Renal cortical epithelial cell (primary cell): ENCODE measurements at regions not wholly inside any gene's neighbourhood (a gene's known extent, or its start where the extent isn't known, plus 50 kb on each side); places are given as distances from the start of the nearest gene placed in this dataset.
"Not testable (repeated sequence)": the region's sequence is repeated elsewhere in the genome, so short reads cannot be mapped to it uniquely, and the experiment has no call there.

Source experiments
- DNase-seq: peaks from one replicate; pipeline ENCODE4 v3.0.0-alpha.2; 2011; ENCODE audit warnings: low read depth

DNA sequence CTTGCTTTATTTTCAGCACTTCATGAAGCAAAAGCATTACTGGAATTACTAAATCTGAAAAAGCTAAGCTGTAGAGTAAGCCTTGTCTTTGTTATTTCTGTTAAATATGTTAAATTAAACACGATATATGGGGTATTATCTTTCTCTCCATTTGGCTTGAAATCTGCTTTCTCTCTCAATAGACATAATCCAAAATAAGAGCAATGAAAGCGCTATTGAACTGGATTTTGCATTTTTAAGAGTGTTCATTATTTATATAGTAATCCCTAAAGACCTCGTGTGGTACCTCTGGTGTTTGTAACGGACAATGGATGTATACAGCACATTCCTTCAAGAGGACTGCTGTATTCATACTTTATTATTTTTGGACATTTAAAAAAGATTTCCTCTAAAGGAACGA lies 91.5 kb upstream of the KCNE2 start:
- DNase-seq, result no peak

DNA sequence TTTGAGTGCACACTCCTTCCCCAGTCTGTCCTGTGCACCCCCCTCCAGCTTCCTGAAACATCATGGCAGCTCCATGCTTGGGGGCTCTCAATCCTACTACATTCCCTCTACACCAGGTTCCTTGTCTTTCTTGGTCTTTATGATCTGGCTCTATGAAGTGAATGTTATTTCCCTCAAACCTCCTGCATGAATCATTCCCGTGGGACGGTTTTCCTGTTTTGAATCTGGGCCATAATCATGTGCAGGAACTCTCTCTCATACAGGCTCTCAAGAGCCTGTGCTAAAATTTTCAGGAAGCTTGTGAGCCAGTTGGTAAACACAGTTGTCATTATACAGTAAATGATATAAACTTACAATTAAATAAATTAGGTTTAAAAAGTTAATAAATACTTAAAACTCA lies 89.8 kb upstream of the KCNE2 start:
- no peak for DNase-seq

DNA sequence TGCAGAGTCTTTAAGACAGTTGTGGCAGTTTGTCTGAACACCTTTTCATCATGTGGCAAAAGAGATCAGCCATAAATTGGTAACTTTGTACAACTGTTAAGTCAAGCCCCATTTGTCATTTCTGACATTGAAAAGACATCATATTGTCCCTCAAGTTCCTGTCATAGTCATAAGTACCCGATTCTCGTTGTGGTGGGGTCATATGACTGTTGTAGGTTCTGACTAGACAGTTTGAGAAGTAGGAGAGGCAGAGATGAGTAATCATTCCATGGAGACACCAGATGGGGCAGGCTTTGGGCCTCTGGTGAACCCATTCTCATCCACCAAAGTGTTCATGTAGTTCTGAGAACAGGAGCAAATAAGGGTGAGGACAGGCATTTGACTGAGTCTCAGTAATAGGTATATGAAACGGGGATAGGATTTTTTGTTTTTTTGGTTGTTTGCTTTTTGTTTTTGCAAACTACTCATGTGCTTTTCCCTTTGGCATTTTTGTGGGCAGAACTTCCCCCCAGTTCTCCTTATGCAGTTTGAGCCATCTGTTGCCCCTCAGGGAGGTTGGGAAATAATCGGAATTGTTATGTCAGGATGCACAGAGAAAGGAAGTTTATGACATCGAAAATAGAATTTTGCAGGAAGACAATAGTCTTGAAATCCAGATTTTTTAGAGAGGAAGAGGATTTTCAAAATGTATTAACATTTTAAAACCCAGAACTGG lies 86.9 kb upstream of the KCNE2 start:
- DNase-seq, result no peak

DNA sequence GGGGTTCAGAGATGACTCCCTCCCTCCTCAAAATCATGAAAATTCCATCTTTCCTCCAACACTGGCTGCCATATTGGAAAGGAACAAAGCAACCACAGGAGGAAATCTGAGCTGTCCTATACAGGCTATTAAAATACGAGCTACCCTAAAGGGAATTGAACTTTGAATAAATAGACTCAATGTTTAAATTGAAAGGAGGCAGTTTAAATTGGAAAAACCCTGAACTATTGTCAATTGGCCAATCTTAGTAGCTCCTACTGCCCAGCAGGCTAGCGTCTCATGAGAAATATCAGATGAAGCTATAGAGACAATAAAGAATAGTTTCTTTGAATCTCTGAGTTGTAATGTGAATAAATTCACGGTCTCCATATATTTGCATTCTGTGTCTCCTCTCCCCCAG lies 85.4 kb upstream of the KCNE2 start:
- no peak for DNase-seq

DNA sequence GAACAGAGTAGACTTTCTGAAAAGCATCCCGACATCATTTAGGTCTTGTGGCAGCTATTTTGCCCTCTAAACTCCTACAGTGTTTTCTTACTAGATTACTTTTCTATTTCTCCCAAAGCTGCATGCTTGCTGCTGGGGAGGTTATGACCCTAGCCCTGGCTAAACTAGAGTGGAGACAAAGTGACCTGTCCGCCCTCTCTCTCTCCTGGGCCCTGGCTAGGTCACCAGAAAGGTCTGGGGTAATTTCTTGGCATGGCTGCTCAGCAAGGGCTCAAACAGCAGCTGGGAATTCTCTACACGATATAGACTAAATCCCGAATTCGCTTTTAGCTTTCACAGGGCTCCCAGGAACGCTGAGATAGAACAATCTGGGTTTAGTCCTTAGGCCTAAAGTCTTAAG lies 84.5 kb upstream of the KCNE2 start:
- DNase-seq, result no peak

DNA sequence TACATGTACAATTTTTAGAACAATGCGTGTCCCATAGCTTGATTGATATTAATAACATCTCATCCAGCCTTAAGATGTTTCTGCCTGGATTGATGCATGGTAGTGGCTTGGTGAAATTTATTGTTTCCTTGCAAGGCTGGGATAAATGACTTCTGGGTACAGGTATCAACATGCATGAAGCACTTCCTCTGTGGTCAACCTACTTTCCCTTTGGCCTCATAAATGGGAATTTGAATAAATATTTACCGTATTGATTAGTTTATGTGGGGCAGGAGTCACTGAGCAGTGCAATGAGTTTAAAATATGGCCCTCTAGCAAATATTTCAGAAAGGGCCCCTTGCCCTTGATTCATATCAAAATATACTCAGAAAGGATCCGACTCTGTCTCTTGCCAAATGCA lies 83.9 kb upstream of the KCNE2 start:
- DNase-seq, result no peak

DNA sequence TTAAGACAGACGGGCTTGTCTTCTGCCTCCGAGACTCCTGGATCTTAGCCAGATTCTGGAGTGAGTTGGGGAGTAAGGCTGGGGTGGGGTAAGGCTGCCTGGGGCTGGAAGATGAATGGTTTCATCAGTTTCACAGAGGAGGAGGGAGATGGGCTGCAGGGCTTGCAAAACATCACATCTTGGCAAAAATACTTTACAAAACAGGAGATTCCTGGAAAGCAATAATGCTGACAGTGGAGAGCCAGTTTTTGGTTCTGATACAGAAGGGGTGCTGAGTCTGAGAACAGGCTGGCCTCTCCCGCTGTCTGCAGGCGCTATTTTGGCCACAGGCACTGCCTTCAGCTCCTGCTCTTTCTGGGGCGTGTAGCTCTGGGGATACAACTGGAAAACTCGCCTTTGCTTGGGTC lies 83.4 kb upstream of the KCNE2 start:
- no peak for DNase-seq

DNA sequence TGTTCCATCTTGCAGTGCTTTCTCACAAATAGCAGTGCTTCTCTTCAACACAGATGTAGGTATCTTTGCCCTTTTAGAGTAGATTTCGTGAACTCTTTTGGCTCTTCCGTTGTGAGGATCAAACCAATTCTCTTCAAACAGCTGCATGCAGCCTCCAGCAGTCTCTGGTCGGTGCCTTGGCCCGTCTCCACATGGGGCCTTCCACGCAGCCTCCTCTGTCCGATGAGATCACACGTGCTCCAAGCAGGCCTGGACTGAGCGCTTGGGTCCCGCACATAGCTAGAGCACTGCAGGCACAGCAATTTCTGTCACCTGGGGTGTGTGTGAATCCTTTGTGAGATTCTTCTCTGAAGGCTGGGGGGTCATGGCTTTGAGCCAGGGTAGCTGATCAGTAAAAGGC lies 82.8 kb upstream of the KCNE2 start:
- no peak for DNase-seq

DNA sequence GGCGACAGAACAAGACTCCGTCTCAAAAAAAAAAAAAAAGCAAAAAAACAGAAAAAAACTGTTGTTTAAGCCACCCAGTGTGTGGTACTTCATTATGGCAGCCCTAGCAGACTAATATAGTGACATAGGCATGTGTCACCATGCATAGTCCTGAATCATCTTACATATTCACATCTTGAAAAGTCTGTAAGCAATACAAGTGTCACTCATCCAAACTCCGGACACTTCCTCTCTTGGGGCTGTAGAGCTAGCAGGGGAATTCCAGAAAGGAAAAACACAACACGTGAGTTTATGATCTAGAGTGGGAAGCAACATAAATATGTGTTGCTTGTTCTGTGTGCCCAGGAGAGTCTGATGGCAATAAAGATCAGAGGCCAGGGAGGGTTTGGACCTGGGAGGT lies 81.6 kb upstream of the KCNE2 start:
- DNase-seq, result no peak

DNA sequence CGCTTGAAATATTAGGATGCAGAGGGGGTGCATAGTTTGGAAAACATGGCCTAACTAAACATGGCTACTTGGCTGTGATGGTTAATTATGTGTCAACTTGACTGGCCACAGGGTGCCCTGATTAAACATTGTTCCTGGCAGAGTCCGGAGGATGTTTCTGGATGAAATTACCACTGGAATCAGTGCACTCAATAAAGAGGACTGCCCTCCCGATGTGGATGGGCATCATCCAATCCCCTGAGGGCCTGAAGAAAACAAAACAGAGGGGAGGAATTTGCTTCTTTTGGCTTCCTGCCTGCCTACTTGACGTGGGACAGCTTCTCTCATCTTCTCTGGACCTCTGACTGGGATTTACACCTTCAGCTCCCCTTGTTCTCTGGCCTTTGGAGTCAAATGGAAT lies 79.1 kb upstream of the KCNE2 start:
- no peak for DNase-seq

DNA sequence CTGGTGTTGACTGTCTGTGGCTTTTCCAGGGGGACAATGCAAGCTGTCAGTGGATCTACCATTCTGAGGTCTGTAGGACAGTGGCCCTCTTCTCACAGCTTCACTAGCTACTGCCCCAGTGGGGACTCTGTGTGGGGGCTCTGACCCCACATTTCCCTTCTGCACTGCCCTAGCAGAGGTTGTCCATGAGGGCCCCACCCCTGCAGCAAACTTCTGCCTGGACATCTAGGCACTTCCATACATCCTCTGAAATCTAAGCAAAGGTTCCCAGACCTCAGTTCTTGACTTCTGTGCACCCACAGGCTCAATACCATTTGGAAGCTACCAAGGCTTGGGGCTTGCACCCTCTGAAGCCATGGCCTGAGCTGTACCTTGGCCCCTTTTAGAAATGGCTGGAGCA lies 75.8 kb upstream of the KCNE2 start:
- DNase-seq, result not testable (repeated sequence)

DNA sequence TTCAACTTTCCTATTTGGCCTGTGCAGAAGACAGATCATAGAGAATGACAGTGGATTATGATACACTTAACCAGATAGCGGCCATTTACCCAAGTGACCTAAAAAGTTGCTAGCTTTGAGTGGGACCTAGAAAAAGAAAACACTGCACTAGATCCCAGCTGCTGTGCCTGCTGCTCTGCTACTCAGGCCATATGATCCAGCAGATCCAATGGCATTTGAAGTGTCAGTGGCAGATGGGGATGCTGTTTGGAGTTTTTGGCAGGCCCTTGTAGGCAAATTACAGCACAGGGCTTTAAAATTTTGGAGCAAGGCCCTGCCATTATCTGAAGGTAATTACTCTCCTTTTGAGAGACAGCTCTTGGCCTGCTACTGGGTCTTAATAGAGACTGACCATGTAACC lies 74.0 kb upstream of the KCNE2 start:
- no peak for DNase-seq

DNA sequence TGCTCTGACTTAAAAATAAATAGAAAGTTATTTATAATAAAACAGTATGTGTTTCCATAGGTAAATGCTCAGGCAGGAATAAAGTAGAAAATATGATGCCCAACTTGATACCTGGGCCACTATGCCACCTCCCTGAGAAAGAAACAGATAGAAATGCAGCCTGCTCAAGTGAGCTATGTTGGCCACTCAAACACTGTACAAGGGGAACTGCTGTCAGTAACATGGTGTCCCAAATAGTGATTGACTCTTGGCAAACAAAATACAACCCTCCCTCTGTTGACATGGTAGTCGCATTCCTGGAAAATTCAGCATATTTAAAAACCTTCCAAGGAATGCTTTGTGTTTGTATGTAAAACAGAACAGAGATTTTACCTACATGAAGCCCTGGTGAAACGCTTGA lies 66.9 kb upstream of the KCNE2 start:
- DNase-seq, result no peak

DNA sequence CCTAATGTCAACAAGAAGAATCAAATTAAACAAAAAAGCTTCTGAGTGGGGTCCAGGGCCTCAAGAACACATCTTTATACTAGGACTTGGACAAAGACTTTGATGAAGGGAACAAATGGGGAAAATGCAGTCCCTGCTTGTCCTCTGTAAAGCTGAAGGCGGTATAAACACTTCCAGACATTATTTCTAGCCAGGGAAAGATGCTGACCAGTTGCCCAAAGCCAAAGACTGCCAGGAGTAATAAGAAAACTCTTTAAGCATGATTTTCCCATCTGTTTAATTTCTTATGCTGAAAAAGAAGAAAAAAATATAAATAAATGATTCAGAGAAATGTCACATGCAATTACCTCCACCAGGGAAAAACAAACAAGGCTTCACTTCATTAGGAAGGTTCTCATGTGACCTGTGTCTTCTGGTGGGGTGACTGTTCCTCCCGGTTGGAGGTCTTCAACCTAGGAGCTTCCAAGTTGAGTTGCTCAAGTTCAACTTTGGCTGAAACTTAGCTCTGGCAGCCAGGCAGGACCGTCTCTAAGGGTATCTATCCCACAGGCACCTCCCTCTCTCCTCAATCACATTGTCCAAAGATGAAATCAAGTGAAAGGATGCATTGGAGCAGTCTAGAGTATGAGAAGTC lies 65.2 kb upstream of the KCNE2 start:
- DNase-seq, result no peak

DNA sequence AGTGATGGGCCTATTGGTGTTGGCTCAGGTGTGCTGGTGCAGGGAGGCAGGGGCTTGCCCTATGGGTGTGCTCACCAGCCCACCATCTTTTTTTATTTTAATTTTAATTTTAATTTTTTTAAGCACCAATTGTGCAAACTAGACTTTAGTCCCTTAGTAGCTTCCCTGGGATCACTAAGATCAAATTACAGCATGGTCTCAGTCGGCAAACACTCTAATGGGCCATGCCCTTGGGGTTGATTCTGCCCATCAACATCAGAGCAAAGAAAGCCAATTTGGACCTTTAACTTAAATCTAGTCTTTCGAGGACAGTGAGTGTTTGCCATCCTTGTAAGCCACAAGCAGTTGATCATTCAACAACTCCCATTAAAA lies 64.7 kb upstream of the KCNE2 start:
- no peak for DNase-seq

DNA sequence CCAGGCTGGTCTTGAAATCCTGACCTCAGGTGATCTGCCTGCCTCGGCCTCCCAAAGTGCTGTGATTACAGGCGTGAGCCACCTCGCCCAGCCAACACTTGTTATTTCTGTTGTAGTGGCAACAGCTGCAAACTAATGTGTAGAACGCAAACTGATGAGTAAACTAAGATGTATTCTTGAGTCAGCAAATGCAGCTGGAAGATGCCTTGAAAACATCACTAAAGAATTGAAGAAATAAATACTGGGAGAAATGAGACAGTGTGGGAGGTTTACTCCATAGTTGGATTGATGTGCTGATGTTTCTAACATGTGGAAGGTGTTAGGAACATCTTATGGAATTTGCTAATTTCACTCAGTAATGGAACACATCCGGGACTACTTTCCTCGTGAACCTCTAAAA lies 61.3 kb upstream of the KCNE2 start:
- DNase-seq, result no peak

DNA sequence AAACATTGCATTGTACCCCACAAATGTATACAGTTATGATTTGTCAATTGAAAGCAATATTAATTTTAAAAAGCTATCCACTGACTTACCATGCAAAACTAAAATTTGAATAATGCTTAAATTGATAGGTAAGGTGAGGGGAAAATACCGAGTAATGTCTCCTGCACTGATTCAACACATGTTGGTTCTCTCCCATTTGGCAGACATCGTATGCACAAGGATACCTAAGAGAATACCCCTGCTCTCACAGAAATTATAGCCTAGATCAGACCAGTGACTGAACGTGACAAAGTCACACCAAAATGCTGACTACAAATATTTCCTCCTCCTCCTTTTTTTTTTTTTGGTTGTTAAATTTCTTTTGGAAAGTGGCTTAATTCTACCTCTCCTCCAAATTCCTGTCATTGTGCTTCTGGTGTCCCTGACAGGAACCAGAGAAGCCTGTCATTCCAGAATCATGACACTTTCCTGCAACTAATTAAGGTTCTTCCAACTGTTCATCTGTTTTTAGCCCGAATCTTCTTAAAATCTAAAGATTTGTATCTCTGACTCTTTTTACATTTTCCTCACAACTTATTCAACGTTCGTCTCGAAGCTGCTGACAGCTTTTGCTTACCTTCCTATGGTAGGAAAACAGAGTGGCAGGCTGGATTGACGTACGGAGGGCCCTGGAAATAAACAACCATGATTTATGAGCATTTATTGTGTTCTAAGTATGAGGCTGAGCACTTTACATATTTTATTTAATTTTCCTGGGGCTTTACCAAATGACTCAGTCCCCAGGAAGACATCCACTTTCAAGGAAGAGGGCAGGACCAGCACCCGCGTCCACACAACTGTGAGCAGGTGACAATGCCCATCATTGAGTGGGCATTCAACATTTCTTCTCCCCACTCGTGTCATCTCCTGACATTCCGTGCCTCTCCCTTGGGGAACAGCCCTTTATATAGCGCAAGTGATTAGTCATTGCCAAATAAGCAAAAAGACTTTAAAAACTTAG lies 57.9 kb upstream of the KCNE2 start:
- no peak for DNase-seq

DNA sequence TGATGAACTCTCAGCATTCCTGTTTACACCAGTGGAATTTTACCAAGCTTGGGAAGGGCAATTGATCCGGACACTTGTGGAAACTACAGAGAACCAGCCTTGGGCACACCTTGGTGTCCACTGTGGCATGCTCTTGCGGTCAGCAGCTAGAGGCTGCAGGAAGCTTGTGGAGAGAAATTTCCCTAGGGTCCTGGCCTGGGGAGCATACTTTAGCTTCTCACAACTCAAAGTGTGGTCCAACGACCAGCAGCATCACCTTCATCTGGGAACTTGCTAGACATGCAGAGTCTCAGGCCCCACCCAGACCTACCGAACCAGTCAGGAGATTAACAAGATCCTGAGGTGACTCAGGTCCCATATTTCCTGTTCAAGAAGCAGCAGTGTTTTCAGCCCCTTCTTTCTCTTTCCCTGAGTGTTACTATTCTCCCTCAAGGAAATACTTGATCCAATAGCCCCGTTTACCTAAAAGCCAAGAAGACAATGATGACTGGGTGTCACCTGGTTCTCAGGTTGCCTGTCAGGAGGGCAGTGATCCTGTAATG lies 55.7 kb upstream of the KCNE2 start:
- DNase-seq, result no peak

DNA sequence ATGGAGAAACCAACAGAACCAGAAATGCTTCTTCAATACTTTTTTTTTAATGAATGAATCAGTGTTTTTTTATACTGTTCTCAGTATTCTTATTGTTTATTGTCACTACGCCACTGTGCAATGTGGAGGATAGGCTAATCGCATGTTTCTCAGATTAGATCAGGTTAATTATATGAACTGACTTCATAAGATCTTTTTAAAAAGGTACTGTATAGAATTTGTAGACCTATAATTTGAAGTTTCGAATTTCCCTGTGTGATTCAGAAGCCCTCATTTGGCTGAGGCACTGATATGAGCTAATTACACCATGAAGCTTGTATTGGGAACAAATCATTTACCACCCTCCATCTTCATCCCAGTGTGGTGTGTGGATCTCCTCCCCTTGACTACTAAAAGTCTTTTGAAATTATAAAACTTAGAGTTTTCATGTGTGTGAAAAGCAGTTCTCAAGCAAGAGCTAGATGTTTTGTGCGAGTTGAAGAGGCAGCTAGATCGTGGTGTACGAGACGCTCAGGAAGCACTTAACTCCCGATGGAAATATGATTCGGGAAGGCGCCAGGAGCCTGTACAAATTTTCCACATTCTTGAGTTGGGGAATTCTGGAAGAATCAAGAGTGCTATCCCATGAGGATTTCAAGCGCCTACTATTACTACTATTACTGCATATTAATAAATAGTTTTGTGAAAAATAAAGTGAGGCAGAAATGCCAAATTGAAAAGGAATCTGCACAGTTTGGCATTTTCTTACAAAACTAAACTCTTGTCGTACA lies 52.1 kb upstream of the KCNE2 start:
- no peak for DNase-seq

DNA sequence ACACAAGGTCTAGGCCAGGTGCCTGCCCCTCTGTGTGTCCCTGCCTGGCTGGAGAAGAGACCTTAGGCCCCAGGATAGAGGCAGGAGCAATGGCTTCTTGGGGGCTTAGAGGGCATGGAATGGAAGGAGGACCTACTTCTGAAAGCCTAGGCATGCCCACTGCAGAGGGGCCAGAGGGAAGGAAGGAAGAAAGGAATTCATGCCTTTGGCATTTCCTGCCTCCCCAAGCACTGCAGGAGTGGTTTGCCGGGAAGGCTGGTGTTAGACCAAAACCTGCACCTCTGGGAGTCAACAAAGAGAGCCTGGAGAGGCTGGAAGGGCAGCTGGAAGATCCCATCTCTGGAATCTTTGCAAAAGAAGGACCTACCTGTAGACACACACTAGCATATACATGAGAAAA lies 50.7 kb upstream of the KCNE2 start:
- DNase-seq, result no peak
